Colonic mucosa (tissue), 4 donors: ENCODE measurements at regions not wholly inside any gene's neighbourhood (a gene's known extent, or its start where the extent isn't known, plus 50 kb on each side); places are given as distances from the start of the nearest gene placed in this dataset.

Experiments
- DNase-seq: peaks from one replicate; pipeline ENCODE4 v3.0.0-alpha.2; 2020
- H3K27ac ChIP-seq: fragments of 200-600 bp; one replicate; pipeline ENCODE4 v1.8.0; 2021
- H3K27me3 ChIP-seq: fragments of 200-600 bp; one replicate; pipeline ENCODE4 v1.8.0; 2021
- H3K36me3 ChIP-seq: fragments of 200-600 bp; one replicate; pipeline ENCODE4 v1.8.0; 2021
- H3K4me1 ChIP-seq: fragments of 200-600 bp; one replicate; pipeline ENCODE4 v1.8.0; 2021; ENCODE audit warnings: mild to moderate bottlenecking
- H3K4me3 ChIP-seq: fragments of 200-600 bp; one replicate; pipeline ENCODE4 v1.8.0; 2021
- H3K9ac ChIP-seq, 2 donors: one replicate each; pipeline ENCODE4 v1.7.0; 2013; ENCODE audit warnings: control low read depth in 2 of 2, low read depth in 2 of 2, low read length in 2 of 2
- H3K9me3 ChIP-seq: fragments of 200-600 bp; one replicate; pipeline ENCODE4 v1.8.0; 2021
- intact Hi-C: fragments of 100-400 bp; cut with DNase I; formaldehyde crosslinking; loops from one replicate; pipeline ENCODE4 v1.14.1; 2022
- TF ChIP-seq, protein P1 (sequence below): fragments of 200-600 bp; IDR thresholded peaks from one replicate; pipeline ENCODE4 v1.8.0; 2022; ENCODE audit warnings: antibody characterized with exemption, mild to moderate bottlenecking
- donor health status: healthy.
- donor health status: DM: no; HTN: no; CAD: no.
- donor health status: DM: no; HTN: no; CAD: no.

DNA sequence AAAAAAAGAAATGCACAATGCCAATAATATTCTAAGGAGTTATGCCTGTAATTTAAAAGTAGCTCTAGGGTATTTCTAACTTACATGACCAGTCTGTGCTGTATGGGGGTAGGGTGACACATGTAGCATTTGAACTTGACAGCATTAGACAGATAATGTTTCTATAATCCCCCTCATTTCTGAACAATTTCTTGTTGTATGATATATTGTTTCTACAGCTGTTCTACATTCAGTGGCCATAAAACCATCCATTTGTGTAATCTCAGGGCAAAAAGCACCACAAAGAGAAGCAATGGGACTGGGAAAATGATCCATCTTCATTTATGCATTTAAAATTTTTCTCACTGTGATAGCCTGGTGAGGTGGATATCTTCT lies 767.8 kb downstream of the TFAP2A start:
- no peak overlapping the region for H3K9ac ChIP-seq
- no peak overlapping the region for H3K27ac ChIP-seq
- TF ChIP-seq, protein P1, sequence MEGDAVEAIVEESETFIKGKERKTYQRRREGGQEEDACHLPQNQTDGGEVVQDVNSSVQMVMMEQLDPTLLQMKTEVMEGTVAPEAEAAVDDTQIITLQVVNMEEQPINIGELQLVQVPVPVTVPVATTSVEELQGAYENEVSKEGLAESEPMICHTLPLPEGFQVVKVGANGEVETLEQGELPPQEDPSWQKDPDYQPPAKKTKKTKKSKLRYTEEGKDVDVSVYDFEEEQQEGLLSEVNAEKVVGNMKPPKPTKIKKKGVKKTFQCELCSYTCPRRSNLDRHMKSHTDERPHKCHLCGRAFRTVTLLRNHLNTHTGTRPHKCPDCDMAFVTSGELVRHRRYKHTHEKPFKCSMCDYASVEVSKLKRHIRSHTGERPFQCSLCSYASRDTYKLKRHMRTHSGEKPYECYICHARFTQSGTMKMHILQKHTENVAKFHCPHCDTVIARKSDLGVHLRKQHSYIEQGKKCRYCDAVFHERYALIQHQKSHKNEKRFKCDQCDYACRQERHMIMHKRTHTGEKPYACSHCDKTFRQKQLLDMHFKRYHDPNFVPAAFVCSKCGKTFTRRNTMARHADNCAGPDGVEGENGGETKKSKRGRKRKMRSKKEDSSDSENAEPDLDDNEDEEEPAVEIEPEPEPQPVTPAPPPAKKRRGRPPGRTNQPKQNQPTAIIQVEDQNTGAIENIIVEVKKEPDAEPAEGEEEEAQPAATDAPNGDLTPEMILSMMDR, result no peak
- no peaks in the 10 kb centered on the region for H3K4me1 ChIP-seq
- no peaks in the 10 kb centered on the region for H3K27me3 ChIP-seq
- peaks cover 3% of the 10 kb centered on the region for H3K9me3 ChIP-seq
- H3K4me3 ChIP-seq, result no peak overlapping the region
- intact Hi-C loops, result no loop called here
- no peak for DNase-seq
- no peaks in the 10 kb centered on the region for H3K36me3 ChIP-seq

DNA sequence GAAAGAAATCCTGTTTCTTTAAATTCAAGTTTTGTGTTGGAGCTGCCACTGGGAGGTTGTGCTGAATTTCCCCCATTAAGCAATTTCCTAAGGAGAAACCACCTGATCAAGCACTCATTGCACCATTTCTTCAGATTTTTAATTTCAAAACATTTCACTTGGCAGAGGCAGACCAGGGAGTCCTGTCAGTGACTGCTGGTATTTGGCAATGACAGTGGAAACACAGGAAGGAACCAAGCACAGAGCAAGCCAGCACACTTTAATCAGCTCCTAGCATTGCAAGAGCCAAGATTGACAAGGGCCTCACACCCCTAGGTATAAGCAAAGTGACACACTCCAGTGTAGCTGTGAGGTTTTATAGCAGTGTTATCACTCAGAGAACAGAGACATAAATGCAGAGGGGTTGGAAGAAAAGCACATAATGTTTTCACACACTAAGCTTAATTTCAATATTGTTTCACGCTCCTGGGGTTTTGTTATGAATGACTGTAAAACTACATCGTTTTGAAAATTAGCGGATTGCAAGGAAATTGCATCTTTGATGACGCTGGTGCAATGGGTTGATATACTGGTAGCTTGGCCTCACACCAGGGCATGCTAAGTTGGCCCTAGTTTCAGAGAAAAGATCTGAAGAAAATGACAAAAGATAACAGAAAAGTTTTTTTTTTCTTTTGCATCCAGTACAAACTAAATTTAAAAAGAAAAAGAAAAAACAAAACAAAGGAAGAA lies 768.4 kb downstream of the TFAP2A start:
- Histone ChIP-seq H3K4me1 (no peaks in the 10 kb centered on the region), H3K27me3 (no peaks in the 10 kb centered on the region), H3K9me3 (no peaks in the 10 kb centered on the region), H3K27ac (no peak overlapping the region), H3K4me3 (no peak overlapping the region), H3K36me3 (no peaks in the 10 kb centered on the region), H3K9ac (no peak overlapping the region)
- TF ChIP-seq, protein P1, result no peak
- intact Hi-C loops, result no loop called here
- DNase-seq, result no peak

DNA sequence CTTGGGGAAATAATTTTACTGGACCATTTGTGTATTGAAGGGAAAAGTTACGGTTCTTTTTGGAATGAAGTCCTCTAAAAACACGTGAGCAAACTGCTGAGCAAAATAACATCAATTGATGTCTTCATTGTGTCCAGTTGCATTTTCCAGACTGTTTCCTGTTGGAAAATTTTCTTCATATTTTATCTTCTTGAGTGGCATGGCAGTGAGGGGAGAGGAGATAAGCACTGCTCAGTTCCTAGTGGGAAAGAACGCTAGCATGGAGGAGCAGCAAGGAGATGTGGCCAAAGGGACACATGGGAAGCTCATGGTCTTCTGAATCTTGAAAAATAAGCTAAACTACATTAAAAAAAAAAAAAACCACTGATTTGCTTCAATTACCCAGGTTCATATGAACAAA lies 776.0 kb downstream of the TFAP2A start:
- no peaks in the 10 kb centered on the region for H3K36me3 ChIP-seq
- no peaks in the 10 kb centered on the region for H3K9me3 ChIP-seq
- TF ChIP-seq, protein P1, result no peak
- no peaks in the 10 kb centered on the region for H3K27me3 ChIP-seq
- H3K4me1 ChIP-seq, result no peaks in the 10 kb centered on the region
- intact Hi-C loops, result no loop called here
- H3K4me3 ChIP-seq, result no peak overlapping the region
- H3K27ac ChIP-seq, result no peak overlapping the region
- no peak for DNase-seq
- H3K9ac ChIP-seq, result no peak overlapping the region

DNA sequence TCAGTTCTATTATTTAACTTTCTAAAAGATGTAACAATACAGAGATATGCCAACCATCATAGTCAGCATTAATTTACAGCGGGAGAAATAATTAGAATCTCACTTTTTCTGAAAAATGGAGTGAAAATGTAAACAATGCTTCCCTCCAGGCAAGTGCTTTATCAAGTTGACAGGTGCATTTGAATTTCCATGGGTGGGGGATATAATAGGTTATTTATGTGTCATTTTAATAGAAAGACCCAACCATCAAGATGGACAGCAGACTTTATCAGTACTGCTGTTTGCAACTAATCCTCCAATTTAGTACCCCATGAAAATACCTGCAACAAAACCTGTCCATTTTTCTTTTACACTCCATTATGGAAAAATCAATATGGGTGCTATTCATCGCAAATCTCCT lies 780.1 kb downstream of the TFAP2A start:
- no peaks in the 10 kb centered on the region for H3K9me3 ChIP-seq
- no peak overlapping the region for H3K4me3 ChIP-seq
- no peak overlapping the region for H3K27ac ChIP-seq
- H3K4me1 ChIP-seq, result no peaks in the 10 kb centered on the region
- no peaks in the 10 kb centered on the region for H3K36me3 ChIP-seq
- intact Hi-C loops, result no loop called here
- TF ChIP-seq, protein P1, result no peak
- DNase-seq, result no peak
- no peaks in the 10 kb centered on the region for H3K27me3 ChIP-seq
- no peak overlapping the region for H3K9ac ChIP-seq

DNA sequence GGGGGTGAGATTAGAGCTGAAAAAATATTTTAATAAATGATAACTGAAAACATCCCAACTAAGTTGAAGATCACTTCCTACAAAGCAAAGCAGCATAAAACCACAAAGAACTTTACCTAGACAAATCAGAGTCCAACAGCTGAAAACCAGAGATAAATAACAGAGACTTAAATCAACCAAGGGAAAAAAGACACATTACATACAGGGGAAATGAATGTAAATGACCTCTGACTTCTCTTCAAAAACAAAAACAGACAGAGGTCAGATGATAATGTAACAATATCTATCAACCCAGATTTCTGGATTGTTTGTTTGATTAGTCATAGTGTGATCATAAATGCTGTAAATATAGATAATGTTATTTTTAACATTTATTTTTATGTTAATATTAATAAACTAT lies 782.8 kb downstream of the TFAP2A start:
- no peak for DNase-seq
- Histone ChIP-seq H3K9me3 (no peaks in the 10 kb centered on the region), H3K27ac (no peak overlapping the region), H3K4me3 (no peak overlapping the region), H3K36me3 (no peaks in the 10 kb centered on the region), H3K9ac (no peak overlapping the region), H3K4me1 (no peaks in the 10 kb centered on the region), H3K27me3 (no peaks in the 10 kb centered on the region)
- intact Hi-C loops, result no loop called here
- TF ChIP-seq, protein P1, result no peak
